Gastroesophageal sphincter (tissue), 3 donors: ENCODE measurements at regions not wholly inside any gene's neighbourhood (a gene's known extent, or its start where the extent isn't known, plus 50 kb on each side); places are given as distances from the start of the nearest gene placed in this dataset.

Source experiments
- POLR2A ChIP-seq, 2 donors: fragments of 450-650 bp; IDR thresholded peaks; one replicate each; pipeline ENCODE4 v1.6.1; 2017; ENCODE audit warnings: antibody characterized with exemption in 2 of 2, mild to moderate bottlenecking in 2 of 2, moderate library complexity in 1 of 2
- POLR2AphosphoS5 ChIP-seq: sonication (generic); formaldehyde crosslinking; IDR thresholded peaks from one replicate; pipeline ENCODE4 v1.6.1; 2017; ENCODE audit warnings: antibody characterized with exemption
- TF ChIP-seq, protein P1 (sequence below), 4 experiments: fragments of 200-600 bp in 2 of 4; fragments of 450-650 bp in 2 of 4; sonication (generic) in 1 of 4; IDR thresholded peaks; one replicate each; pipeline ENCODE4 v1.5.1; 2017 to 2019; ENCODE audit warnings: antibody characterized with exemption in 4 of 4, mild to moderate bottlenecking in 2 of 4, moderate library complexity in 2 of 4

DNA sequence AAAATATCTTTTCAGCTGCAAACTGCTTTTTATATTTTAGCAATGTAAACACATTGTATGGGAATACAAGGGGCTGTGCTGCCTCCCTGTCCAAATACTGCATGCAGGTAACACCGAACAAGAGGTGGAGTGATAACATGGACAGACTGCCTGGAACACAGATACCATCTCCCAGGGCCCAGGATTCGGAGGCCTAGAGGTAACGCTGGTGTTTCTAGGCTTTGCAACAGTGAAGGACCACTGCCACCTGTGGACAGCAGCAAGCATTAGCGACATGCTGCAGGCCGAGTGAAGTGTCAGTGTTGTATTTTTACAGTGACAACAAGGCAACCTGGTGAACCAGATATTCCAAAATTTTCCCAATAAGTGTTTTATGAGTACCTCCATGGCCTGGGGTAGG is 379.1 kb downstream of the DMRT2 start:
- TF ChIP-seq, protein P1, sequence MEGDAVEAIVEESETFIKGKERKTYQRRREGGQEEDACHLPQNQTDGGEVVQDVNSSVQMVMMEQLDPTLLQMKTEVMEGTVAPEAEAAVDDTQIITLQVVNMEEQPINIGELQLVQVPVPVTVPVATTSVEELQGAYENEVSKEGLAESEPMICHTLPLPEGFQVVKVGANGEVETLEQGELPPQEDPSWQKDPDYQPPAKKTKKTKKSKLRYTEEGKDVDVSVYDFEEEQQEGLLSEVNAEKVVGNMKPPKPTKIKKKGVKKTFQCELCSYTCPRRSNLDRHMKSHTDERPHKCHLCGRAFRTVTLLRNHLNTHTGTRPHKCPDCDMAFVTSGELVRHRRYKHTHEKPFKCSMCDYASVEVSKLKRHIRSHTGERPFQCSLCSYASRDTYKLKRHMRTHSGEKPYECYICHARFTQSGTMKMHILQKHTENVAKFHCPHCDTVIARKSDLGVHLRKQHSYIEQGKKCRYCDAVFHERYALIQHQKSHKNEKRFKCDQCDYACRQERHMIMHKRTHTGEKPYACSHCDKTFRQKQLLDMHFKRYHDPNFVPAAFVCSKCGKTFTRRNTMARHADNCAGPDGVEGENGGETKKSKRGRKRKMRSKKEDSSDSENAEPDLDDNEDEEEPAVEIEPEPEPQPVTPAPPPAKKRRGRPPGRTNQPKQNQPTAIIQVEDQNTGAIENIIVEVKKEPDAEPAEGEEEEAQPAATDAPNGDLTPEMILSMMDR (IDR thresholded peaks at IDR 0.05): peak in 1 of 4 experiments; percentile 9
- TF ChIP-seq POLR2A (IDR thresholded peaks at IDR 0.05) (no peak), POLR2AphosphoS5 (no peak)
